AG09319 (cell line): ENCODE measurements at regions not wholly inside any gene's neighbourhood (a gene's known extent, or its start where the extent isn't known, plus 50 kb on each side); places are given as distances from the start of the nearest gene placed in this dataset.

Experiments used
- DNase-seq: peaks from one replicate; pipeline ENCODE4 v3.0.0-alpha.2; 2010; ENCODE audit warnings: low read depth; ENCODE audit errors: extremely low read depth
- TF ChIP-seq, protein P1 (sequence below): IDR thresholded peaks from 2 replicates; pipeline ENCODE4 v1.5.1; 2011; ENCODE audit warnings: low read depth, mild to moderate bottlenecking, inconsistent platforms, low read length, moderate library complexity

DNA sequence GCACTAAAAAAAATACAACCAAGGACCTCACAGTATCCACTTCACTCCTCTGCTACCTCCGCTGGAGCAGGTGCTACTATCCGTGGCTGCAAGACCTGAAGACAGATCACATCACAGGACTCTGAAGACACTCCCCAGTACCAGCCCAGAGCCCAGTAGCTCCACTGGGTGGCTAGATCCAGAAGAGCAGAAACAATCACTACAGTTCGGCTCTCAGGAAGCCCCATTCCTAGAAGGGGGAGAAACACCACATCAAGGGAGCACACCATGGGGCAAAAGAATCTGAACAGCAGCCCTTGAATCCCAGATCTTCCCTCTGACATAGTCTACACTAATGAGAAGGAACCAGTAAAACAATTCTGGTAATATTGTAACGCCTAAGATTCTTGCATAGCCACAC lies 494.0 kb upstream of the FAT3 start:
- DNase-seq = no peak
- TF ChIP-seq, protein P1, sequence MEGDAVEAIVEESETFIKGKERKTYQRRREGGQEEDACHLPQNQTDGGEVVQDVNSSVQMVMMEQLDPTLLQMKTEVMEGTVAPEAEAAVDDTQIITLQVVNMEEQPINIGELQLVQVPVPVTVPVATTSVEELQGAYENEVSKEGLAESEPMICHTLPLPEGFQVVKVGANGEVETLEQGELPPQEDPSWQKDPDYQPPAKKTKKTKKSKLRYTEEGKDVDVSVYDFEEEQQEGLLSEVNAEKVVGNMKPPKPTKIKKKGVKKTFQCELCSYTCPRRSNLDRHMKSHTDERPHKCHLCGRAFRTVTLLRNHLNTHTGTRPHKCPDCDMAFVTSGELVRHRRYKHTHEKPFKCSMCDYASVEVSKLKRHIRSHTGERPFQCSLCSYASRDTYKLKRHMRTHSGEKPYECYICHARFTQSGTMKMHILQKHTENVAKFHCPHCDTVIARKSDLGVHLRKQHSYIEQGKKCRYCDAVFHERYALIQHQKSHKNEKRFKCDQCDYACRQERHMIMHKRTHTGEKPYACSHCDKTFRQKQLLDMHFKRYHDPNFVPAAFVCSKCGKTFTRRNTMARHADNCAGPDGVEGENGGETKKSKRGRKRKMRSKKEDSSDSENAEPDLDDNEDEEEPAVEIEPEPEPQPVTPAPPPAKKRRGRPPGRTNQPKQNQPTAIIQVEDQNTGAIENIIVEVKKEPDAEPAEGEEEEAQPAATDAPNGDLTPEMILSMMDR = no peak

DNA sequence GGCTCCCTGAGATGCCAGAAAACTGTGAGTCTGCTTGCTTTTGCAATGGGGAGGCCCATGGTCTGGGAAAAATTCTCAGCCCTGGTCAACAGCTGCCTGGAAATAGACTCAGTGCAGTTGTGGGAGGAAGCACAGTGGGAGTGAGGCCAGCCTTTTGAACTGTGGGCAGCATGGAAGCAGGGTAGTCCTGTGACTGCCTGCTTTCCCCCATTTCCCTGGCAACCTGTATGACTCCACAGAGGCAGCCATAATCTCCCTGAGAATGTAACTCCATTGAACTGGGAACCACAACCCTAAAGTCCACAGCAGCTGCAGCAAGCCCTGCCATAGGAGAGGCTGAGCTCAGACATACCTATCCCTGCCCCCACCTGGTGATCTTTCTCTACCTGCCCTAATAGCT lies 494.6 kb upstream of the FAT3 start:
- TF ChIP-seq, protein P1 = no peak
- DNase-seq = no peak

DNA sequence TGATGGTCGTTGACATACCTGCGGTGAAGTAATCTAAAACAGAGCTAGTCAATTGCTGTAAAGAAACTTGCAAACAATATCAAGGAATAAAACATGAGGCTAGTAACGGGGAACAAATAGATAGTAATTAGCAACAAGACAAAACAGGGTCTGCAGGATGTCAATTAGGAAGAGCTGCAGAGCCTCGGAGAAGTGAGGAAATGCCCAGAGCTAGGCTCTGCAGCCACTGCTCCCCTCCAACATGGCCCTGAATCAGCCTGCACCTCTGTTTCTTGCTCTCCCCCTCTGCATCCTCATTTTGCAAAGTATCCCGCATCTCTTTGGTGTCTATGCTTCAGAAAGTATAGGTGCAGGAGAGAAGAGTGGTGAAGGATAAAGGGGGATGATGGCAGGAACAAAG lies 507.4 kb upstream of the FAT3 start:
- DNase-seq = no peak
- TF ChIP-seq, protein P1 = no peak

DNA sequence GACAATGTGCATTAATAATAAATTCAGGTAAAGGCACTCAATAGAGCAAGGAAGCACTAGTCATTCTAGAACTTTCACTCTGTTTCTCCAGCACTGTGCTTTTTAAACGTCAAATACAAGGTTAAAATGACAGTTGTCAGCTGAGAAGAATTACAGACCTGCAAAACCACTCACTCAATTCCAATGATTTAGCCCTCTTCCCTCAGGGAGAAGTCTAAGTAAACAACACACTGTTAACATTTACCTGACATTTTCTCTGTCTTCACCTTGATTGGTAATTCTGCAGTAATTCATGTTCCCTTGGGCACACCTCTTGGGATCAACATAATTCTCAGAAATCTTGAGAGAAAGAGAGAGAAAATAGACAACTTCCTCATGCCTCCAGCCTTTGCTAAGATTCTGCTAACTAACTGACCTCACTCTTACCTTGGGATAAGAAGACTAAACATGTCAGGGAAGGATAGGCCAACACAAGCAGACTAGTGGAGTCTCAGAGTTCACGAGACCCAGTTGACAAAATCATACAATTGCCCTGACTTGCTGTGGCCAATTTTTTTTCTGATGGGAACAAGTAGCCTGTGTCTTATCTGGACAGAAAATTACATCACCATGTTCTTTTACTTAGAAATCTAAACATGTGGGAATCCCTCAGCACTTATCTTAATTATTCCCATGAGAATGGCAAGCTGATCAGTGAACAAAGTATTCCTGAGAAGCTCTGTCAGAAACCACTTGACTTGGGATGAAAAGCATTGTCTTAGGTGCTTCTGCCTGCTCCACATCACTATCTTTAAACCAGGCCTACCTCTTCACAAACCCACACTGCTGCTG lies 516.8 kb upstream of the FAT3 start:
- TF ChIP-seq, protein P1 = no peak

DNA sequence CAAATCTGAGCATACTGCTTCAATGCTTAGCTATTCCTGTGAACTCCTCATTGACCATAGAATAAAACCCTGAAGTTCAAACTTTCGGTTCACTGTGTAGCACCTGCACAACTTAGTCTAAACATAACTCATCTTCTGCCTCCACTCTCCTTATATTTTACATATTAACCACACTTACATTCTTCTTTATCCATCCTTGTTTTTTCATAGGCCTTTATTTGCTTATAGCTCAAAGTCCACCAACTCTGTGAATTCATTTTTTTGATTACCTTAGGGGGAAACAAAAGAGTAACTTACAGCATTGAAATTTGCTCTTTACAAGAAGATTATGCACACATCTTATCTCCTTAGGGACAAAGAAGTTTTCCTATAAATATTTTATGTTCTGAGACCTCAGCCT lies 521.6 kb upstream of the FAT3 start:
- no peak for DNase-seq
- TF ChIP-seq, protein P1 = no peak

More for the DNA sequence above, 516.8 kb upstream of the FAT3 start:
- no peak for DNase-seq

DNA sequence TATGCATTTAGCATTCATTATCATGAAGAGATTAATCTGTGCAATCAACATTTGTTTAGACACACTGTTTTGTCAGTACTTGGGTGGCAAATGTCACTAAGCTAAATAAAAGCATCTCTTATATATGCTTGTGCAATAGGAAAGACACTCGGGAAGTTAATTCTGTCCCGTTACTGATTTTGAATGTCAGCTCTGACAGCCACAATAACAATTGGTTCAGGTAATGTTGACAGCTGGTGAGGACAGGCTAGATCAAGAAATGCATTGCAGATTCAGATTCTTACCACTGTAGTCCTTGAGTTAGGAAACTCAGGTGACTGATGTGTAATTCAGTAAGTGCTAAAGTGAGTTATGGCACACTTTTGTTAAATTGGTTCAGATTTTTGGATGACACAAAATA lies 523.8 kb upstream of the FAT3 start:
- TF ChIP-seq, protein P1 = no peak
- no peak for DNase-seq

DNA sequence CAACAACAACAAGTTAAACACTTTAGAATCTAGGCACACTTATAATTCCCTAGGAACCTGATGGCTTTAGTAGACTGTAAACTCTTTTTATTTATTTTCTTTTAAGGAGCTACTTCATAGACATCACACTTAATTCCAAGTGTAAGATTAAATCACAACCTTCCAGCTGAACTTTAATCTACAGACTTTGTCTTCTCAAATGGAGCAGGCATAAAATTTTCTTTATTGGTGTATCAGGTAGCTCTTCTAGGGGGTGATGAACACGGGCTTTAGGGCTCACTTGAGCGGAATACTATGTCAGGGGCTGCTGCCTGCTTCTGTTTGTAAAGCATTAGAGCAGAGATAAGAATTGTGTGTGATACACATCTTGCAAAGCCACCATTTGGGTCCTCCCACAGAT lies 525.8 kb upstream of the FAT3 start:
- TF ChIP-seq, protein P1 = no peak
- no peak for DNase-seq
